KOPT-K1 (cell line): ENCODE measurements at regions not wholly inside any gene's neighbourhood (a gene's known extent, or its start where the extent isn't known, plus 50 kb on each side); places are given as distances from the start of the nearest gene placed in this dataset.

ENCODE experiments used
- H3K27ac ChIP-seq: fragments of 200-600 bp; sonication (generic); 2 replicates; pipeline ENCODE4 v1.5.1; 2016; ENCODE audit warnings: antibody characterized with exemption, mild to moderate bottlenecking, low read depth, low read length; ENCODE audit not compliant: poor library complexity, severe bottlenecking
- H3K36me3 ChIP-seq: fragments of 200-600 bp; sonication (generic); 2 replicates; pipeline ENCODE4 v1.5.1; 2017; ENCODE audit warnings: antibody characterized with exemption, mild to moderate bottlenecking, low read length, moderate library complexity; ENCODE audit not compliant: insufficient read depth
- H3K9me3 ChIP-seq: fragments of 200-600 bp; sonication (generic); 2 replicates; pipeline ENCODE4 v1.5.1; 2017; ENCODE audit warnings: antibody characterized with exemption, low read length, mild to moderate bottlenecking; ENCODE audit not compliant: insufficient read depth, poor library complexity, severe bottlenecking

GRCh38 chr2:118723394-118723793, 124.1 kb downstream of the EN1 start:
- H3K36me3 ChIP-seq, result no peaks in the 10 kb centered on the region
- no peaks in the 10 kb centered on the region for H3K9me3 ChIP-seq
- no peak overlapping the region for H3K27ac ChIP-seq

GRCh38 chr2:118722976-118723375, 124.5 kb downstream of the EN1 start:
- Histone ChIP-seq H3K9me3 (no peaks in the 10 kb centered on the region), H3K27ac (no peak overlapping the region)

GRCh38 chr2:118721817-118722551, 125.5 kb downstream of the EN1 start:
- Histone ChIP-seq H3K36me3 (no peaks in the 10 kb centered on the region), H3K9me3 (no peaks in the 10 kb centered on the region), H3K27ac (no peak overlapping the region)

More at GRCh38 chr2:118722976-118723375, 124.5 kb downstream of the EN1 start:
- H3K36me3 ChIP-seq, result no peaks in the 10 kb centered on the region

GRCh38 chr2:118720866-118721265, 126.6 kb downstream of the EN1 start:
- no peaks in the 10 kb centered on the region for H3K9me3 ChIP-seq
- no peak overlapping the region for H3K27ac ChIP-seq
- H3K36me3 ChIP-seq, result no peaks in the 10 kb centered on the region

GRCh38 chr2:118718921-118719320, 128.5 kb downstream of the EN1 start:
- Histone ChIP-seq H3K27ac (no peak overlapping the region), H3K9me3 (no peaks in the 10 kb centered on the region), H3K36me3 (no peaks in the 10 kb centered on the region)

GRCh38 chr2:118716102-118716501, 131.3 kb downstream of the EN1 start:
- no peaks in the 10 kb centered on the region for H3K9me3 ChIP-seq
- no peaks in the 10 kb centered on the region for H3K36me3 ChIP-seq
- H3K27ac ChIP-seq, result no peak overlapping the region

- Histone ChIP-seq H3K9me3 (no peaks in the 10 kb centered on the region), H3K36me3 (no peaks in the 10 kb centered on the region), H3K27ac (no peak overlapping the region)
These were observed 133.3 kb downstream of the EN1 start for GRCh38 chr2:118714118-118714517.

GRCh38 chr2:118711603-118712002, 135.8 kb downstream of the EN1 start:
- H3K27ac ChIP-seq, result no peak overlapping the region
- H3K36me3 ChIP-seq, result no peaks in the 10 kb centered on the region
- H3K9me3 ChIP-seq, result no peaks in the 10 kb centered on the region

- H3K36me3 ChIP-seq, result no peaks in the 10 kb centered on the region
- no peaks in the 10 kb centered on the region for H3K9me3 ChIP-seq
- H3K27ac ChIP-seq, result no peak overlapping the region
These were observed 137.0 kb downstream of the EN1 start for GRCh38 chr2:118710481-118710880.

GRCh38 chr2:118709786-118710185, 137.7 kb downstream of the EN1 start:
- Histone ChIP-seq H3K9me3 (no peaks in the 10 kb centered on the region), H3K36me3 (no peaks in the 10 kb centered on the region), H3K27ac (no peak overlapping the region)

- Histone ChIP-seq H3K9me3 (no peaks in the 10 kb centered on the region), H3K27ac (no peak overlapping the region), H3K36me3 (no peaks in the 10 kb centered on the region)
These were observed 140.6 kb downstream of the EN1 start for GRCh38 chr2:118706844-118707243.

GRCh38 chr2:118706371-118706770, 141.1 kb downstream of the EN1 start:
- H3K36me3 ChIP-seq, result no peaks in the 10 kb centered on the region
- H3K27ac ChIP-seq, result no peak overlapping the region
- no peaks in the 10 kb centered on the region for H3K9me3 ChIP-seq

- no peaks in the 10 kb centered on the region for H3K36me3 ChIP-seq
- H3K27ac ChIP-seq, result no peak overlapping the region
- H3K9me3 ChIP-seq, result no peaks in the 10 kb centered on the region
These were observed 142.4 kb downstream of the EN1 start for GRCh38 chr2:118705032-118705431.

GRCh38 chr2:118699447-118700175, 147.8 kb downstream of the EN1 start:
- Histone ChIP-seq H3K36me3 (no peaks in the 10 kb centered on the region), H3K27ac (no peak overlapping the region), H3K9me3 (no peaks in the 10 kb centered on the region)

GRCh38 chr2:118698564-118698963, 148.9 kb downstream of the EN1 start:
- H3K36me3 ChIP-seq, result no peaks in the 10 kb centered on the region
- no peak overlapping the region for H3K27ac ChIP-seq
- no peaks in the 10 kb centered on the region for H3K9me3 ChIP-seq

- no peak overlapping the region for H3K27ac ChIP-seq
- H3K36me3 ChIP-seq, result no peaks in the 10 kb centered on the region
- no peaks in the 10 kb centered on the region for H3K9me3 ChIP-seq
These were observed 149.7 kb downstream of the EN1 start for GRCh38 chr2:118697781-118698180.
